ENCODE measurements at regions not wholly inside any gene's neighbourhood (a gene's known extent, or its start where the extent isn't known, plus 50 kb on each side); places are given as distances from the start of the nearest gene placed in this dataset.
A peak's percentile ranks its signal among the peaks of the same experiment; 100 is the strongest.

GRCh38 chr4:14582677-14583076, 419.6 kb upstream of the CPEB2 start:
- no peak overlapping the region for H3K4me2 ChIP-seq
- peaks cover 0 to 4% (median 0%) of the 10 kb centered on the region in 11 experiments; a peak in 1 of 22 replicates for H3K9me3 ChIP-seq (replicated peaks in 1 of 11)
- no peaks in the 10 kb centered on the region for H3K4me1 ChIP-seq
- no peak overlapping the region for H3K27ac ChIP-seq
- no peaks in the 10 kb centered on the region for H3K36me3 ChIP-seq
- no peaks in the 10 kb centered on the region for H3K27me3 ChIP-seq
- H3K9ac ChIP-seq, result no peak overlapping the region
- no peak overlapping the region for H3K4me3 ChIP-seq
- H4K20me1 ChIP-seq, result no peaks in the 10 kb centered on the region
- TF ChIP-seq Cebpa-rat (IDR thresholded peaks at IDR 0.05), result no peak

- Histone ChIP-seq H3K4me2 (no peak overlapping the region), H3K36me3 (no peaks in the 10 kb centered on the region), H3K27me3 (no peaks in the 10 kb centered on the region), H3K4me1 (no peaks in the 10 kb centered on the region), H3K4me3 (no peak overlapping the region), H3K9me3 (replicated peaks in 1 of 11) (peaks cover 0 to 4% (median 0%) of the 10 kb centered on the region in 11 experiments; a peak in 1 of 22 replicates), H3K9ac (no peak overlapping the region), H4K20me1 (no peaks in the 10 kb centered on the region), H3K27ac (no peak overlapping the region)
- TF ChIP-seq Cebpa-rat (IDR thresholded peaks at IDR 0.05), result no peak
These were observed 418.9 kb upstream of the CPEB2 start for GRCh38 chr4:14583331-14583730.

DNA sequence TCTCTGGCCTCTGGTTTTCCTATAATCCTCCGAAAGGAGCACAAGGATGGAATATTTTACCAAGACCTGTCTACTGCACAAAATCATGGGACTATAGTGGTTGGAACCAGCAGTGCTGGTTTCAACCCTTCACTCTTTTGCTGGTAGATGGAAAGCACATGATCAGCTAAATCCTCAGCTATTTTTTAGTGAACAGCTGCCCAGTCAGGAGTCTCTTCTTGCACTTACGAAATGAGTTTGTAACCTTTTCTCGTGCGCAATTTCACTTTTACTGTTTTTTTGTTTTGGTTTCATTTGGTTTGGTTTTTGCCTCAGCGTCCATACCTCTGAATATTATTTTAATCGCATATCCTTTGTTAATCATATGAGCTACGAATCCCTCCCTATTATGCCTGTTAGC, 418.5 kb upstream of the CPEB2 start:
- Histone ChIP-seq H3K27me3 (no peaks in the 10 kb centered on the region), H3K4me2 (no peak overlapping the region), H3K27ac (no peak overlapping the region), H4K20me1 (no peaks in the 10 kb centered on the region), H3K9ac (no peak overlapping the region), H3K4me1 (no peaks in the 10 kb centered on the region), H3K4me3 (no peak overlapping the region), H3K36me3 (no peaks in the 10 kb centered on the region), H3K9me3 (replicated peaks in 1 of 11) (peaks cover 0 to 4% (median 0%) of the 10 kb centered on the region in 11 experiments; a peak in 1 of 22 replicates)
- TF ChIP-seq Cebpa-rat (IDR thresholded peaks at IDR 0.05), result no peak

DNA sequence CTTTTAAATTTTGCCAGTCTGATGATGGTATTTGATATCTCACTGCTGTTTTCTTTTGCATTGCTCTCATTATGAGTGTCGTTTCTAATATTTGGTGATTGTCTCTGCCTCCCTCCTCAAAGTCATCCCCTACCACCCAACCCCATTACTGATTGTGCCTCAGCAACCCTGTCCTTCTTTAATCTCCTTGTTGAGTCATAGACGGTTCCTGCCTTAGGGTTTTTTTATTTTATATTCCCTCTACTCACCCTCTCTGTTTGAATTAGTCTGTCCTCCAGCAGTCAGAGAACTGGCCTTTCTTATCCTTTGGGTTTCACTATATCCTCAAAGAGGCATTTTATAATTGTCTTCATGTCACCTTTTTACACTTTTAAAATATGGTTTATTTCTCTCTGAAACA, 409.3 kb upstream of the CPEB2 start:
- Histone ChIP-seq H3K9ac (no peak overlapping the region), H3K27ac (no peak overlapping the region), H3K9me3 (replicated peaks in 1 of 11) (peaks cover 0 to 7% (median 0%) of the 10 kb centered on the region in 11 experiments; a peak in 2 of 22 replicates), H3K4me3 (no peak overlapping the region), H3K36me3 (no peaks in the 10 kb centered on the region), H3K4me1 (peaks cover 0 to 19% (median 0%) of the 10 kb centered on the region in 10 experiments; a peak in 5 of 20 replicates), H4K20me1 (no peaks in the 10 kb centered on the region), H3K4me2 (no peak overlapping the region), H3K27me3 (no peaks in the 10 kb centered on the region)
- TF ChIP-seq Cebpa-rat (IDR thresholded peaks at IDR 0.05), result no peak

GRCh38 chr4:14596028-14596427, 406.3 kb upstream of the CPEB2 start:
- H3K4me1 ChIP-seq, result peaks cover 0 to 19% (median 0%) of the 10 kb centered on the region in 10 experiments; a peak in 5 of 20 replicates
- H3K36me3 ChIP-seq, result no peaks in the 10 kb centered on the region
- H3K27ac ChIP-seq, result peak overlapping the region in 3 of 11 experiments; percentile 28 to 53 (median 53); a peak in 5 of 22 replicates
- H3K9me3 ChIP-seq (replicated peaks in 1 of 11), result peaks cover 0 to 7% (median 0%) of the 10 kb centered on the region in 11 experiments; a peak in 2 of 22 replicates
- no peak overlapping the region for H3K4me3 ChIP-seq
- peak overlapping the region in 3 of 11 experiments; percentile 31 to 74 (median 63); a peak in 5 of 22 replicates for H3K4me2 ChIP-seq
- H4K20me1 ChIP-seq, result no peaks in the 10 kb centered on the region
- no peaks in the 10 kb centered on the region for H3K27me3 ChIP-seq
- TF ChIP-seq Cebpa-rat (IDR thresholded peaks at IDR 0.05), result no peak
- H3K9ac ChIP-seq, result no peak overlapping the region

DNA sequence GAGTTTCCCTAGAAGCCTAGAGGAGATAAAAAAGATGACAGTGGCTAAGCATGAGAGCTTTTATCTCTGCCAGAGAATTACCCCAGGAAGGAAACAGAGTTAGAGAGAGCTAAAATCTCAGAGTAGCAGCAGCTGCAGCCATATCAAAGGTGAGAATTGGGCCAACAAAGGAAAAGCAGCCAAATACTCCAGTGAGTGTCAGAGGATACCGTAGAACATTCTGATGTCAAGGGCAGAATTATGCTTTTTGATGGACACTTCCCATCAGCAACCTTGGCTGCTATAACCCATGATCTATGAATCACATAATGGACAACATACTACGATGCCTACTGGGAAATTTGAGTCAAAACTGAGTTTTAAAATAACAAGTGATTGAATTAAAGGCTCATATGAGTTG, 405.8 kb upstream of the CPEB2 start:
- Histone ChIP-seq H3K9me3 (replicated peaks in 1 of 11) (peaks cover 0 to 7% (median 0%) of the 10 kb centered on the region in 11 experiments; a peak in 2 of 22 replicates), H3K27ac (peak overlapping the region in 3 of 11 experiments; percentile 28 to 53 (median 53); a peak in 5 of 22 replicates), H3K27me3 (no peaks in the 10 kb centered on the region), H3K36me3 (no peaks in the 10 kb centered on the region), H3K4me1 (peaks cover 0 to 19% (median 0%) of the 10 kb centered on the region in 10 experiments; a peak in 5 of 20 replicates), H3K4me2 (peak overlapping the region in 3 of 11 experiments; percentile 31 to 74 (median 63); a peak in 5 of 22 replicates), H3K9ac (no peak overlapping the region), H4K20me1 (no peaks in the 10 kb centered on the region), H3K4me3 (no peak overlapping the region)
- TF ChIP-seq Cebpa-rat (IDR thresholded peaks at IDR 0.05), result no peak

- Histone ChIP-seq H3K9me3 (replicated peaks in 1 of 11) (peaks cover 0 to 7% (median 0%) of the 10 kb centered on the region in 11 experiments; a peak in 2 of 22 replicates), H3K27ac (no peak overlapping the region), H3K36me3 (no peaks in the 10 kb centered on the region), H3K27me3 (no peaks in the 10 kb centered on the region), H3K4me2 (peak overlapping the region in 2 of 11 experiments; percentile 63 to 74; a peak in 4 of 22 replicates), H3K9ac (no peak overlapping the region), H4K20me1 (no peaks in the 10 kb centered on the region), H3K4me1 (peaks cover 0 to 19% (median 0%) of the 10 kb centered on the region in 10 experiments; a peak in 5 of 20 replicates), H3K4me3 (no peak overlapping the region)
- TF ChIP-seq Cebpa-rat (IDR thresholded peaks at IDR 0.05), result no peak
These were observed 405.4 kb upstream of the CPEB2 start for GRCh38 chr4:14596904-14597303.

- H3K9me3 ChIP-seq (replicated peaks in 1 of 11), result no peaks in the 10 kb centered on the region
- H3K4me1 ChIP-seq, result peaks cover 0 to 2% (median 0%) of the 10 kb centered on the region in 10 experiments; a peak in 2 of 20 replicates
- no peak overlapping the region for H3K9ac ChIP-seq
These were observed 400.1 kb upstream of the CPEB2 start for GRCh38 chr4:14602206-14602605.

DNA sequence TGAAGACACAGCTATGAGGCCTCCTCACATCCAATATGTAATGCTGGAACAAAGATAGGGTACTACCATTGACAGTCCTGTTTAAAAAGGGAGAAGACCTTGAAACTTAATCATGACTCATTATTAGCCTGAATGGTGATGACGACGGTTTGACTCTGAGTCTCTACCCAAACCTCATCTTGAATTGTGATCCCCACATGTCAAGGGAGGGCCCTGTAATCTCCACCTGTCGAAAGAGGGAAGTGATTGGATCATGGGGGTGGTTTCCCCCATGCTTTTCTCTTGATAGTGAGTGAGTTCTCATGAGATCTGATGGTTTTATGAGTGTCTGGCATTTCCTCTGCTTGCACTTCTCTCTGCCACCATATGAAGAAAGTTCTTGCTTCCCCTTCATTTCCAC, 395.3 kb upstream of the CPEB2 start:
- TF ChIP-seq Cebpa-rat (IDR thresholded peaks at IDR 0.05), result no peak
- Histone ChIP-seq H3K9ac (no peak overlapping the region), H3K27ac (no peak overlapping the region), H3K4me1 (peaks cover 0 to 5% (median 0%) of the 10 kb centered on the region in 10 experiments; a peak in 1 of 20 replicates), H3K4me3 (no peak overlapping the region), H3K9me3 (replicated peaks in 1 of 11) (no peaks in the 10 kb centered on the region), H4K20me1 (no peaks in the 10 kb centered on the region), H3K4me2 (no peak overlapping the region), H3K36me3 (no peaks in the 10 kb centered on the region), H3K27me3 (no peaks in the 10 kb centered on the region)

More at GRCh38 chr4:14602206-14602605, 400.1 kb upstream of the CPEB2 start:
- Histone ChIP-seq H3K4me2 (no peak overlapping the region), H3K36me3 (no peaks in the 10 kb centered on the region), H3K4me3 (no peak overlapping the region), H4K20me1 (no peaks in the 10 kb centered on the region), H3K27ac (no peak overlapping the region), H3K27me3 (no peaks in the 10 kb centered on the region)
- no peak for TF ChIP-seq Cebpa-rat (IDR thresholded peaks at IDR 0.05)

GRCh38 chr4:14607578-14607977, 394.7 kb upstream of the CPEB2 start:
- H3K9me3 ChIP-seq (replicated peaks in 1 of 11), result no peaks in the 10 kb centered on the region
- peaks cover 0 to 5% (median 0%) of the 10 kb centered on the region in 10 experiments; a peak in 1 of 20 replicates for H3K4me1 ChIP-seq
- no peaks in the 10 kb centered on the region for H3K36me3 ChIP-seq
- TF ChIP-seq Cebpa-rat (IDR thresholded peaks at IDR 0.05), result no peak
- no peak overlapping the region for H3K27ac ChIP-seq
- no peaks in the 10 kb centered on the region for H4K20me1 ChIP-seq
- H3K27me3 ChIP-seq, result no peaks in the 10 kb centered on the region
- no peak overlapping the region for H3K4me2 ChIP-seq
- no peak overlapping the region for H3K4me3 ChIP-seq
- no peak overlapping the region for H3K9ac ChIP-seq

All from BLaER1 treated with 17β-estradiol and CSF1 and Interleukin-3, amounts not matched to agents 10 nM and 100 nM (cell line).